Keratinocyte (primary cell): ENCODE measurements at regions not wholly inside any gene's neighbourhood (a gene's known extent, or its start where the extent isn't known, plus 50 kb on each side); places are given as distances from the start of the nearest gene placed in this dataset.

Experiments
- DNase-seq: peaks from one replicate; pipeline ENCODE4 v3.0.0-alpha.2; 2011; ENCODE audit warnings: low read depth, missing footprints, low spot score
- FAIRE-seq: peaks from 2 replicates; lab custom pipeline; 2011; peaks lifted over from hg19 to GRCh38; lab: Jason Lieb, UNC
- H2AFZ ChIP-seq: 2 replicates; pipeline ENCODE4 v1.6.0; 2012; ENCODE audit warnings: low read length, control low read depth, inconsistent platforms; ENCODE audit not compliant: control insufficient read depth
- H3K27ac ChIP-seq: 2 replicates; pipeline ENCODE4 v1.5.1; 2011; ENCODE audit warnings: low read length; ENCODE audit not compliant: control insufficient read depth, insufficient read depth
- H3K27me3 ChIP-seq: 3 replicates; pipeline ENCODE4 v1.6.0; 2011; ENCODE audit warnings: low read length; ENCODE audit not compliant: control insufficient read depth, insufficient read depth; ENCODE audit errors: extremely low read depth
- H3K36me3 ChIP-seq, 2 experiments: 2 replicates in 1 of 2; 3 replicates in 1 of 2; pipeline ENCODE4 v1.5.1; 2011; ENCODE audit warnings: low read length in 2 of 2, mild to moderate bottlenecking in 1 of 2; ENCODE audit not compliant: control insufficient read depth in 2 of 2, insufficient read depth in 2 of 2; ENCODE audit errors: extremely low read depth in 1 of 2
- H3K4me1 ChIP-seq: 3 replicates; pipeline ENCODE4 v1.5.1; 2011; ENCODE audit warnings: low read length; ENCODE audit not compliant: control insufficient read depth, insufficient read depth; ENCODE audit errors: extremely low read depth
- H3K4me2 ChIP-seq: 3 replicates; pipeline ENCODE4 v1.6.0; 2011; ENCODE audit warnings: low read depth, low read length; ENCODE audit not compliant: control insufficient read depth, insufficient read depth; ENCODE audit errors: extremely low read depth
- H3K4me3 ChIP-seq, 3 experiments: fragments of 200-600 bp in 1 of 3; sonication (generic) in 1 of 3; 2 replicates in 2 of 3; 3 replicates in 1 of 3; pipeline ENCODE4 v1.5.1; 2011 to 2016; ENCODE audit warnings: low read length in 3 of 3, mild to moderate bottlenecking in 3 of 3, control low read depth in 2 of 3, inconsistent platforms in 1 of 3, low read depth in 1 of 3, mixed read lengths in 1 of 3, mixed run types in 1 of 3, moderate library complexity in 1 of 3; ENCODE audit not compliant: control insufficient read depth in 2 of 3, insufficient read depth in 2 of 3; ENCODE audit errors: extremely low read depth in 1 of 3
- H3K79me2 ChIP-seq: 2 replicates; pipeline ENCODE4 v1.6.0; 2012; ENCODE audit warnings: low read length; ENCODE audit not compliant: control insufficient read depth, insufficient read depth
- H3K9ac ChIP-seq: 3 replicates; pipeline ENCODE4 v1.6.0; 2011; ENCODE audit warnings: low read length; ENCODE audit not compliant: control insufficient read depth, insufficient read depth; ENCODE audit errors: extremely low read depth
- H3K9me1 ChIP-seq: 3 replicates; pipeline ENCODE4 v1.6.0; 2011; ENCODE audit warnings: low read length; ENCODE audit not compliant: control insufficient read depth, insufficient read depth; ENCODE audit errors: extremely low read depth
- H3K9me3 ChIP-seq: 2 replicates; pipeline ENCODE4 v1.5.1; 2012; ENCODE audit warnings: low read depth, low read length; ENCODE audit not compliant: control insufficient read depth
- H4K20me1 ChIP-seq: 3 replicates; pipeline ENCODE4 v1.6.0; 2011; ENCODE audit warnings: low read length; ENCODE audit not compliant: control insufficient read depth, insufficient read depth; ENCODE audit errors: extremely low read depth
- CTCF ChIP-seq, 3 experiments: IDR thresholded peaks in 1 of 3; conservative IDR thresholded peaks in 1 of 3; optimal IDR thresholded peaks in 1 of 3; 2 replicates in 2 of 3; 3 replicates in 1 of 3; pipeline versions ENCODE3 to v1.5.1; 2011; ENCODE audit warnings: low read length in 3 of 3, mild to moderate bottlenecking in 3 of 3, moderate library complexity in 2 of 3, control low read depth in 1 of 3, inconsistent platforms in 1 of 3; ENCODE audit not compliant: insufficient read depth in 2 of 3; ENCODE audit errors: extremely low read depth in 1 of 3
- EZH2 ChIP-seq: IDR thresholded peaks from one replicate; pipeline ENCODE4 v1.6.1; 2012; ENCODE audit warnings: inconsistent platforms, mild to moderate bottlenecking, low read length, moderate library complexity
- dilution Hi-C: fragments of 300-500 bp; cut with MboI; formaldehyde crosslinking; loops from one replicate; pipeline ENCODE4 v1.7.0; 2020; ENCODE audit warnings: low sequenced_read_pairs; ENCODE audit not compliant: extremely low pct_ligation_motif_present

GRCh38 chr9:38259519-38260218 is 132.8 kb upstream of the ALDH1B1 start:
- no peaks in the 10 kb centered on the region for H3K36me3 ChIP-seq
- H2AFZ ChIP-seq = no peak overlapping the region
- H3K9me3 ChIP-seq = no peaks in the 10 kb centered on the region
- H3K9ac ChIP-seq = no peak overlapping the region
- no peaks in the 10 kb centered on the region for H3K4me1 ChIP-seq
- H3K9me1 ChIP-seq = no peaks in the 10 kb centered on the region
- no peak for DNase-seq
- no peak for FAIRE-seq
- dilution Hi-C loops = no loop called here
- no peak overlapping the region for H3K27ac ChIP-seq
- H3K4me2 ChIP-seq = no peak overlapping the region
- H4K20me1 ChIP-seq = no peaks in the 10 kb centered on the region
- H3K27me3 ChIP-seq = no peaks in the 10 kb centered on the region
- no peak overlapping the region for H3K4me3 ChIP-seq
- H3K79me2 ChIP-seq = no peaks in the 10 kb centered on the region
- TF ChIP-seq EZH2 (no peak), CTCF (optimal IDR thresholded peaks at IDR 0.05 in 1 of 3, IDR thresholded peaks at IDR 0.05 in 1 of 3, conservative IDR thresholded peaks at IDR 0.05 in 1 of 3; ENCODE audit: extremely low read depth in 1 of 3, insufficient read depth in 2 of 3, low read length in 3 of 3) (no peak)

GRCh38 chr9:38259056-38259455 is 133.4 kb upstream of the ALDH1B1 start:
- no peak for DNase-seq
- H3K36me3 ChIP-seq = no peaks in the 10 kb centered on the region
- H2AFZ ChIP-seq = no peak overlapping the region
- no peak overlapping the region for H3K9ac ChIP-seq
- H3K9me3 ChIP-seq = no peaks in the 10 kb centered on the region
- no peak for TF ChIP-seq EZH2
- TF ChIP-seq CTCF (optimal IDR thresholded peaks at IDR 0.05 in 1 of 3, IDR thresholded peaks at IDR 0.05 in 1 of 3, conservative IDR thresholded peaks at IDR 0.05 in 1 of 3; ENCODE audit: extremely low read depth in 1 of 3, insufficient read depth in 2 of 3, low read length in 3 of 3) = no peak
- H3K4me3 ChIP-seq = no peak overlapping the region
- no peak for FAIRE-seq
- H3K27me3 ChIP-seq = peaks cover 4% of the 10 kb centered on the region
- H3K4me2 ChIP-seq = no peak overlapping the region
- H3K27ac ChIP-seq = no peak overlapping the region
- H4K20me1 ChIP-seq = no peaks in the 10 kb centered on the region
- H3K9me1 ChIP-seq = no peaks in the 10 kb centered on the region
- no peaks in the 10 kb centered on the region for H3K4me1 ChIP-seq
- H3K79me2 ChIP-seq = no peaks in the 10 kb centered on the region
- dilution Hi-C loops = no loop called here
